Endothelial cell of umbilical vein (primary cell): ENCODE measurements at regions not wholly inside any gene's neighbourhood (a gene's known extent, or its start where the extent isn't known, plus 50 kb on each side); places are given as distances from the start of the nearest gene placed in this dataset.

Experiments used
- BruUV-seq: library from RNA; stranded (reverse); fragments of 400-500 nt; replicated peaks from 2 replicates; lab custom pipeline; 2021; lab: Mats Ljungman, UMichigan
- CTCF ChIA-PET: fragments of 300-600, 350-600 bp; sonication (Branson Sonifier 250); formaldehyde crosslinking; loops from one replicate; lab custom pipeline; 2021; ENCODE audit warnings: antibody characterized with exemption, inconsistent platforms; lab: Charles Lee
- POLR2A ChIA-PET: fragments of 300-600, 350-600 bp; sonication (Branson Sonifier 250); formaldehyde crosslinking; loops from one replicate; lab custom pipeline; 2021; ENCODE audit warnings: antibody characterized with exemption, inconsistent platforms; lab: Charles Lee
- DNase-seq: peaks from one replicate; pipeline ENCODE4 v3.0.0-alpha.2; 2011; ENCODE audit warnings: low read depth, low spot score
- FAIRE-seq: peaks from 2 replicates; lab custom pipeline; 2011; peaks lifted over from hg19 to GRCh38; lab: Jason Lieb, UNC
- H2AFZ ChIP-seq: 2 replicates; pipeline ENCODE4 v1.6.0; 2012; ENCODE audit warnings: low read depth, low read length, control low read depth, inconsistent platforms
- H3K27ac ChIP-seq: 2 replicates; pipeline ENCODE4 v1.5.1; 2011; ENCODE audit warnings: low read depth, mild to moderate bottlenecking, control low read depth, low read length, moderate library complexity; ENCODE audit not compliant: insufficient read depth
- H3K27me3 ChIP-seq, 2 experiments: 2 replicates each; pipeline versions ENCODE4 v1.6.0 to v1.6.1; 2011; ENCODE audit warnings: low read length in 2 of 2, mixed read lengths in 1 of 2; ENCODE audit not compliant: control insufficient read depth in 2 of 2, insufficient read depth in 2 of 2
- H3K36me3 ChIP-seq, 2 experiments: 2 replicates in 1 of 2; 3 replicates in 1 of 2; pipeline ENCODE4 v1.5.1; 2011; ENCODE audit warnings: low read length in 2 of 2, mild to moderate bottlenecking in 1 of 2, moderate library complexity in 1 of 2; ENCODE audit not compliant: control insufficient read depth in 2 of 2, insufficient read depth in 2 of 2; ENCODE audit errors: extremely low read depth in 1 of 2
- H3K4me1 ChIP-seq: 3 replicates; pipeline ENCODE4 v1.5.1; 2011; ENCODE audit warnings: mild to moderate bottlenecking, low read length; ENCODE audit not compliant: control insufficient read depth, insufficient read depth; ENCODE audit errors: extremely low read depth
- H3K4me2 ChIP-seq: 2 replicates; pipeline ENCODE4 v1.6.1; 2011; ENCODE audit warnings: low read length, control low read depth, mixed read lengths; ENCODE audit not compliant: insufficient read depth
- H3K4me3 ChIP-seq, 3 experiments: fragments of 200-600 bp in 1 of 3; sonication (generic), shearing (Covaris generic) in 1 of 3; replicated peaks in 1 of 3; 2 replicates each; pipeline ENCODE4 v1.5.1; 2011 to 2016; ENCODE audit warnings: control low read depth in 3 of 3, low read length in 3 of 3, mild to moderate bottlenecking in 2 of 3, inconsistent platforms in 1 of 3, low read depth in 1 of 3, moderate library complexity in 1 of 3; ENCODE audit not compliant: insufficient read depth in 1 of 3
- H3K79me2 ChIP-seq: 2 replicates; pipeline ENCODE4 v1.6.0; 2012; ENCODE audit warnings: low read length, inconsistent platforms; ENCODE audit not compliant: control insufficient read depth, insufficient read depth
- H3K9ac ChIP-seq: replicated peaks from 2 replicates; pipeline ENCODE3; 2011; ENCODE audit warnings: low read length, control low read depth; ENCODE audit not compliant: insufficient read depth; ENCODE audit errors: extremely low read depth
- H3K9me1 ChIP-seq: replicated peaks from 3 replicates; pipeline ENCODE4 v1.6.0; 2011; ENCODE audit warnings: mild to moderate bottlenecking, low read length; ENCODE audit not compliant: control insufficient read depth, insufficient read depth; ENCODE audit errors: extremely low read depth
- H3K9me3 ChIP-seq: replicated peaks from 2 replicates; pipeline ENCODE4 v1.5.1; 2012; ENCODE audit warnings: low read length, inconsistent platforms; ENCODE audit not compliant: control insufficient read depth, insufficient read depth
- H4K20me1 ChIP-seq: replicated peaks from 2 replicates; pipeline ENCODE3; 2011; ENCODE audit warnings: mild to moderate bottlenecking, low read length; ENCODE audit not compliant: control insufficient read depth, insufficient read depth; ENCODE audit errors: extremely low read depth
- EZH2 ChIP-seq: IDR thresholded peaks from 2 replicates; pipeline ENCODE4 v1.6.1; 2012; ENCODE audit warnings: borderline replicate concordance, low read depth, mild to moderate bottlenecking, moderate library complexity, low read length, inconsistent platforms; ENCODE audit not compliant: severe bottlenecking
- FOS ChIP-seq: IDR thresholded peaks from 2 replicates; pipeline ENCODE4 v1.6.1; 2011; ENCODE audit warnings: mild to moderate bottlenecking, low read length, moderate library complexity, borderline replicate concordance; ENCODE audit not compliant: insufficient read depth
- GATA2 ChIP-seq: IDR thresholded peaks from 2 replicates; pipeline ENCODE4 v1.7.0; 2011; ENCODE audit warnings: low read depth, mild to moderate bottlenecking, moderate library complexity, mixed read lengths, low read length; ENCODE audit not compliant: insufficient read length, insufficient read depth
- JUN ChIP-seq: IDR thresholded peaks from 2 replicates; pipeline ENCODE4 v1.6.1; 2011; ENCODE audit warnings: borderline replicate concordance, low read depth; ENCODE audit not compliant: insufficient read length, insufficient read depth
- MYC ChIP-seq: IDR thresholded peaks from one replicate; pipeline ENCODE4 v1.6.1; 2011; ENCODE audit warnings: mild to moderate bottlenecking, low read depth, low read length
- POLR2A ChIP-seq: IDR thresholded peaks from 2 replicates; pipeline ENCODE4 v1.6.1; 2012; ENCODE audit warnings: low read depth, mild to moderate bottlenecking, control low read depth, low read length
- POLR2AphosphoS5 ChIP-seq: IDR thresholded peaks from 2 replicates; pipeline ENCODE4 v1.6.1; 2012; ENCODE audit warnings: low read depth, mild to moderate bottlenecking, control low read depth, low read length, moderate library complexity; ENCODE audit not compliant: insufficient read depth
- dilution Hi-C: fragments of 300-500 bp; cut with MboI; formaldehyde crosslinking; loops from one replicate; pipeline ENCODE4 v1.15.0; 2019; ENCODE audit warnings: low sequenced_read_pairs; ENCODE audit not compliant: extremely low pct_ligation_motif_present
- intact Hi-C: fragments of 100-400 bp; cut with micrococcal nuclease; formaldehyde crosslinking; loops from one replicate; pipeline ENCODE4 v1.10.0; 2022
- TF ChIP-seq, protein P1 (sequence below), 2 donors: IDR thresholded peaks; 1 replicate in 1 of 2; 2 replicates in 1 of 2; pipeline ENCODE4 v1.5.1; 2011; ENCODE audit warnings: low read length in 2 of 2, mild to moderate bottlenecking in 2 of 2, moderate library complexity in 2 of 2, control low read depth in 1 of 2, inconsistent platforms in 1 of 2, low read depth in 1 of 2; ENCODE audit not compliant: insufficient read depth in 1 of 2; ENCODE audit errors: extremely low read depth in 1 of 2
- TF ChIP-seq, protein P2 (sequence below): IDR thresholded peaks from 2 replicates; pipeline ENCODE4 v1.6.1; 2011; ENCODE audit not compliant: insufficient read depth, insufficient read length

DNA sequence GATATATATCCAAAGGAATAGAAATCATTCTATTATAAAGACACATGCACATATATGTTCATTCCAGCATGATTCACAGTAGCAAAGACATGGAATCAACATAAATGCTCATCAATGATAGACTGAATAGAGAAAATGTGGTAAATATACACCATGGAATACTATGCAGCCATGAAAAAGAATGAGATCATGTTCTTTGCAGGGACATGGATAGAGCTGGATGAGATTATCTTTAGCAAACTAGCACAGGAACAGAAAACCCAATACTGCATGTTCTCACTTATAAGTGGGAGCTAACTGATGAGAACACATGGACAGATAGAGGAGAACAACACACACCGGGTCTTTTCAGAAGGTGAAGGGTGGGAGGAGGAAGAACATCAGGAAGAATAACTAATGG, 1318.6 kb downstream of the PCDH19 start:
- FAIRE-seq (no peak), DNase-seq (no peak)
- Histone ChIP-seq H2AFZ (no peak overlapping the region), H3K9me1 (no peaks in the 10 kb centered on the region), H3K36me3 (no peaks in the 10 kb centered on the region), H3K79me2 (no peaks in the 10 kb centered on the region), H3K27ac (no peak overlapping the region), H3K9me3 (no peaks in the 10 kb centered on the region), H3K4me1 (no peaks in the 10 kb centered on the region), H3K9ac (no peak overlapping the region), H3K4me2 (no peak overlapping the region), H3K4me3 (no peak overlapping the region), H3K27me3 (no peaks in the 10 kb centered on the region), H4K20me1 (no peaks in the 10 kb centered on the region)
- dilution Hi-C loops, result no loop called here
- TF ChIP-seq GATA2 (no peak), POLR2A (no peak), JUN (no peak), FOS (no peak), MYC (no peak), EZH2 (no peak), POLR2AphosphoS5 (no peak)
- TF ChIP-seq, protein P1, sequence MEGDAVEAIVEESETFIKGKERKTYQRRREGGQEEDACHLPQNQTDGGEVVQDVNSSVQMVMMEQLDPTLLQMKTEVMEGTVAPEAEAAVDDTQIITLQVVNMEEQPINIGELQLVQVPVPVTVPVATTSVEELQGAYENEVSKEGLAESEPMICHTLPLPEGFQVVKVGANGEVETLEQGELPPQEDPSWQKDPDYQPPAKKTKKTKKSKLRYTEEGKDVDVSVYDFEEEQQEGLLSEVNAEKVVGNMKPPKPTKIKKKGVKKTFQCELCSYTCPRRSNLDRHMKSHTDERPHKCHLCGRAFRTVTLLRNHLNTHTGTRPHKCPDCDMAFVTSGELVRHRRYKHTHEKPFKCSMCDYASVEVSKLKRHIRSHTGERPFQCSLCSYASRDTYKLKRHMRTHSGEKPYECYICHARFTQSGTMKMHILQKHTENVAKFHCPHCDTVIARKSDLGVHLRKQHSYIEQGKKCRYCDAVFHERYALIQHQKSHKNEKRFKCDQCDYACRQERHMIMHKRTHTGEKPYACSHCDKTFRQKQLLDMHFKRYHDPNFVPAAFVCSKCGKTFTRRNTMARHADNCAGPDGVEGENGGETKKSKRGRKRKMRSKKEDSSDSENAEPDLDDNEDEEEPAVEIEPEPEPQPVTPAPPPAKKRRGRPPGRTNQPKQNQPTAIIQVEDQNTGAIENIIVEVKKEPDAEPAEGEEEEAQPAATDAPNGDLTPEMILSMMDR (IDR thresholded peaks at IDR 0.05; ENCODE audit: extremely low read depth in 1 of 2, insufficient read depth in 1 of 2, low read depth in 1 of 2, low read length in 2 of 2), result no peak
- TF ChIP-seq, protein P2, sequence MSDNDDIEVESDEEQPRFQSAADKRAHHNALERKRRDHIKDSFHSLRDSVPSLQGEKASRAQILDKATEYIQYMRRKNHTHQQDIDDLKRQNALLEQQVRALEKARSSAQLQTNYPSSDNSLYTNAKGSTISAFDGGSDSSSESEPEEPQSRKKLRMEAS, result no peak
- intact Hi-C loops, result no loop called here
- ChIA-PET CTCF (no interaction called here), POLR2A (no interaction called here)
- no TSS peak for BruUV-seq
